ENCODE measurements at regions not wholly inside any gene's neighbourhood (a gene's known extent, or its start where the extent isn't known, plus 50 kb on each side); places are given as distances from the start of the nearest gene placed in this dataset.

GRCh38 chr22:48084041-48084728, 1321.7 kb downstream of the TBC1D22A start:
- no peak overlapping the region for H3K4me3 ChIP-seq (ENCODE audit: low read depth, low read length)
- TF ChIP-seq, protein P1, sequence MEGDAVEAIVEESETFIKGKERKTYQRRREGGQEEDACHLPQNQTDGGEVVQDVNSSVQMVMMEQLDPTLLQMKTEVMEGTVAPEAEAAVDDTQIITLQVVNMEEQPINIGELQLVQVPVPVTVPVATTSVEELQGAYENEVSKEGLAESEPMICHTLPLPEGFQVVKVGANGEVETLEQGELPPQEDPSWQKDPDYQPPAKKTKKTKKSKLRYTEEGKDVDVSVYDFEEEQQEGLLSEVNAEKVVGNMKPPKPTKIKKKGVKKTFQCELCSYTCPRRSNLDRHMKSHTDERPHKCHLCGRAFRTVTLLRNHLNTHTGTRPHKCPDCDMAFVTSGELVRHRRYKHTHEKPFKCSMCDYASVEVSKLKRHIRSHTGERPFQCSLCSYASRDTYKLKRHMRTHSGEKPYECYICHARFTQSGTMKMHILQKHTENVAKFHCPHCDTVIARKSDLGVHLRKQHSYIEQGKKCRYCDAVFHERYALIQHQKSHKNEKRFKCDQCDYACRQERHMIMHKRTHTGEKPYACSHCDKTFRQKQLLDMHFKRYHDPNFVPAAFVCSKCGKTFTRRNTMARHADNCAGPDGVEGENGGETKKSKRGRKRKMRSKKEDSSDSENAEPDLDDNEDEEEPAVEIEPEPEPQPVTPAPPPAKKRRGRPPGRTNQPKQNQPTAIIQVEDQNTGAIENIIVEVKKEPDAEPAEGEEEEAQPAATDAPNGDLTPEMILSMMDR (IDR thresholded peaks at IDR 0.05; ENCODE audit: control insufficient read depth, extremely low read depth, insufficient read depth), result no peak
- DNase-seq (ENCODE audit: low read depth), result no peak

GRCh38 chr22:48083502-48083901, 1321.1 kb downstream of the TBC1D22A start:
- TF ChIP-seq, protein P1 (IDR thresholded peaks at IDR 0.05; ENCODE audit: control insufficient read depth, extremely low read depth, insufficient read depth), result no peak
- no peak for DNase-seq (ENCODE audit: low read depth)
- no peak overlapping the region for H3K4me3 ChIP-seq (ENCODE audit: low read depth, low read length)

DNA sequence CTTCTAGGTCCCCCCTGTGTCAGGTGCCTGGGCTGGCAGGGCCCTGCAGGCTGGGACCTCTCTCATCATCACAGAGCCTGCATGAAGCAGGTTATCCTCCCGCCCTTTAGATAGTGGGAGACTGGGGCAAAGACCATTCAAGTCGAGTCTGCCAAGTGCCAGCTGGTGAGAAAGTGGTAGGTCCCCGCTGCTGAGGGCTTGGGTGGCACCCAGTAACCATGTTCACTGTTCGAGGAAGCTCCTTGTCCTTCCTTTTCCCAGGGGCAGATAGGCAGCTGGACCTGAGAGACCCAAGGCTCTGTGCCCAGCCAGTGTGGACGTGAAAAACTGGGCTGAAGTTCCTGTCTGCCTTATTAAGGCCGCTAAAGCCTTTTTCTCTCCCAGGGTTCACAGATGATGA, 1319.8 kb downstream of the TBC1D22A start:
- no peak for DNase-seq (ENCODE audit: low read depth)
- H3K4me3 ChIP-seq (ENCODE audit: low read depth, low read length), result no peak overlapping the region
- TF ChIP-seq, protein P1 (IDR thresholded peaks at IDR 0.05; ENCODE audit: control insufficient read depth, extremely low read depth, insufficient read depth), result no peak

- no peak overlapping the region for H3K4me3 ChIP-seq (ENCODE audit: low read depth, low read length)
- DNase-seq (ENCODE audit: low read depth), result no peak
- TF ChIP-seq, protein P1 (IDR thresholded peaks at IDR 0.05; ENCODE audit: control insufficient read depth, extremely low read depth, insufficient read depth), result no peak
Observed at GRCh38 chr22:48081281-48081680, 1318.8 kb downstream of the TBC1D22A start.

GRCh38 chr22:48080316-48081165, 1318.1 kb downstream of the TBC1D22A start:
- TF ChIP-seq, protein P1 (IDR thresholded peaks at IDR 0.05; ENCODE audit: control insufficient read depth, extremely low read depth, insufficient read depth), result no peak
- no peak for DNase-seq (ENCODE audit: low read depth)
- no peak overlapping the region for H3K4me3 ChIP-seq (ENCODE audit: low read depth, low read length)

DNA sequence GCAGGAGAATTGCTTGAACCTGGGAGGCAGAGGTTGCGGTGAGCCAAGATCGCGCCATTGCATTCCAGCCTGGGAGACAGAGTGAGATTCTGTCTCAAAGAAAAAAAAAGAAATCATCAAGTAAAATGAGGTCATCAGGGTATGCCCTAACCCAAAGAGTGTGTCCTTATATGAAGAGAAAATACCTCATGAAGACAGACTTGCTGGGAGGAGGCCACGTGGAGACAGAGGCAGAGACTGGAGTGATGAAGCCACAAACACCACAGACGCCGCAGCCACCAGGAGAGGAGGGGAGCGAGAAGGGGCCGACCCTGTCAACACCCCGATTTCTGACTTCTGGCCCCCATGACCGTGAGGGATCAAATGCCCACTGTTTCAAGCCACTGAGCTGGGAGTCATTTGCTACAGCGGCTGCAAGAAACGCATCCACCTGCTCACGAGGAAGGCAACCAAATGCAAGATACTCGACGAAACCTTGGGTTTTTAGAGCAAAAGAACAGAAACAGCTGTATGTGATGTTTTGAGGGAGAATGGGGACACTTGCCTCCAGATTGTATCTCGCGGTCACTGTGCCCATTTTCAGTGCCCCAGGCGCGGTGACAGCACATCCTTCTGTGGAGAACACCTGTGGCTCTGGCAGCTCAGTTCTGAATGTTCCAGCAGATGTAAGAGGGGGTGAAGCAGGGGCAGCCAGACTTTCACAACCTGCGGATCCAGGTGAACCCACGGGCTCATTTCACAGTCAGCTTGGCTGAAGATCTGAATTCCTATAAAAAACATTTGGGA, 1317.2 kb downstream of the TBC1D22A start:
- H3K4me3 ChIP-seq (ENCODE audit: low read depth, low read length), result no peak overlapping the region
- no peak for DNase-seq (ENCODE audit: low read depth)
- TF ChIP-seq, protein P1 (IDR thresholded peaks at IDR 0.05; ENCODE audit: control insufficient read depth, extremely low read depth, insufficient read depth), result no peak
